ENCODE measurements at regions not wholly inside any gene's neighbourhood (a gene's known extent, or its start where the extent isn't known, plus 50 kb on each side); places are given as distances from the start of the nearest gene placed in this dataset.
"Not testable (repeated sequence)": the region's sequence is repeated elsewhere in the genome, so short reads cannot be mapped to it uniquely, and the experiment has no call there.

DNA sequence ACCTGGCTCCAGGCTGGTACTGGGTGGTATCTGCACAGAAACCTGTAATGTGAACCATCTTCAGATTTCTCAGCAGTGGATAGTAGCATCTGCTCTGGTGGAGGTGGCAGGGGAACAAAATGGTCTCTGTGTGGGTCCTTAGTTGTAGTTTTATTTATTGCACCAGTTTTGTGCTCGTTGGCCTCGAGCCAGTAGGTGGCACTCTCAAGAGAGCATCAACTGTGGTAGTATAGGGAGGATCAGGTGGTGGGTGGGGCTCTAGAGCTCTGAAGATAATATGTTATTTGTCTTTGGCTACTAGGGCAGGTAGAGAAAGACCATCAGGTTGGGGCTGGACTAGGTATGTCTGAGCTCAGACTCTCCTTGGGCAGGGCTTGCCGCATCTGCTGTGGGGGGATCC is 254.0 kb upstream of the GPR149 start:
- no peak for DNase-seq (ENCODE audit: low read depth in 2 of 2)

DNA sequence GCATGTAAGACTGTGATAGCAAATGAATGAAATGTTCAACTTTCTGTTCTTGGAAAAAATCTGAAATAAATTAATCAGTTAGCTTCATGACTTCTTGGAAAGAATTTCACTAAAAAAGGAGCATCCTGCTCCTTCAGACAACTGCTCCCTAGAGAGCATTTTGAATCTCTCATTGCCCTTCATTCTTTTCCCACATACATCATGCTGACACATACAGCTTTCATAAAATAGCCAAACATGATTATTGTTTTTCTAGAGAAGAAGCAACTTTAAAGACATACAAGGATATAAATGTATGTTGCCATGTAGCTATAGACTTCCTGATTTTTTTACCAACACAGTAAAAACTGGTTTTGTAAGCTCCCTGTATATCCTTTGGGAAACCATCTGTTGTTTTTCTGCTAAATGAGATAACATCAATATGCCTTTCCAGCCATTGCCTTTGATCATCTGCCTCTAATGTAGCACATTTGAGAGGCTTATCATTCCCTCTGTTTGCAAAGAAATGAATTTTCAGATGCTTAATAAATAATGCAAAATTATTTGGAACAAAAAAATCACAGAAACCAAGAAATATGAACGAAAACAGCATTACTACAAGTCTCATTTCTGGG is 248.2 kb upstream of the GPR149 start:
- no peak for DNase-seq (ENCODE audit: low read depth in 2 of 2)

DNA sequence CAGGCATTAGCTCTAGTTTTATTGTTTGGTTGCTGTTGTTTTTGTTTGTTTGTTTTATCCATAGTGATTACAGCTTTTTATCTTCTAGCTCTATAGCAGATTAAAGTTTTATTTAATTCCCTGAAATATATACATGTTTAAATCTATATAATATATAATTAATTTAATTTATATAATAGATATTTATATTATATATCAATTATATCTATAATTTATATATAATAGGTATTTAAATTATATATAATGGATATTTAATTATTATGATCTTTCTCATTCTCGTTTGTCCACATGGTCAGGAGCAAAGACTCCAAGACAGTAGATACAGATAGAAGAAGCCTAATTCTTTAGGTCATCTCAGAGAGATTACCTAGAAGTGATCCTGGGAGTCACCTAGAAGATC is 238.8 kb upstream of the GPR149 start:
- no peak for DNase-seq (ENCODE audit: low read depth in 2 of 2)

DNA sequence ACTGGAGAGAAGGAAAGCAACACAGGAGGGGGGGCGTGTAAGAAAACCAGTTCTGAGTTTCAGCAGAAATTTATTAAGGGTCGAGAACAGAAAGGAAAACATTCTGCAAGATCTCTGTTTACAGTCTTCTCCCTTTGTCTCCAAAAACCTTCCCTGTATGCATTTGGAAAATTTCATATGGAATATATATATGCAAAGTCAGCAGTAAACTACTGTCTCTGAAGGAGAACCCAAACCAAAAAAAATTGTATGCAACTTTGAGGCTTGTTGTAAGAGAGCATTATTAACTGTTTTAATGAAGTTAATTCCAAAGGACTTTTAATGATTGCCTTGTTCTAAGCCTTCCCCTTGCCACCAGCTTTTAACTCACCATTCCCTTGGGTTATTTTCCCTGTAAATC is 238.2 kb upstream of the GPR149 start:
- DNase-seq (ENCODE audit: low read depth in 2 of 2) = no peak

DNA sequence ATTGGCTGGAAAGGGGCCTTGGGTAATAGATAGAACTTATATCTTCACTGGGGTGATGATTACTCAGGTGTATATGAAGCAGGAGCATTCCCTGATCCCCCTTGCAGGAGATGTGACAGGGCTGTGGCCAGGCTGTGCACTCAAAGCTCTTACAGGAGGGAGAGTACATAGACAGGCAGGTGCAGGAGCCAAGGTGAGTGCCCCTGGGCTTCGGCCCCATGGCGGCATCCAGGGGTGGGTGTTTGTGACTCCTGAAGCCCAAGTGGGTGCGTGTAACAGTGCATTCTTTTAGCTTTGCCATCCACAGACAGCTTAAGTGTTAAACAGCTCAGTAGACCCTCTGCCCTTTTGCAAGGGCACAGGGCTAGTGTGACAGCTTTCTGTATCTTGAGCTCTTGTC is 236.6 kb upstream of the GPR149 start:
- DNase-seq (ENCODE audit: low read depth in 2 of 2) = no peak

DNA sequence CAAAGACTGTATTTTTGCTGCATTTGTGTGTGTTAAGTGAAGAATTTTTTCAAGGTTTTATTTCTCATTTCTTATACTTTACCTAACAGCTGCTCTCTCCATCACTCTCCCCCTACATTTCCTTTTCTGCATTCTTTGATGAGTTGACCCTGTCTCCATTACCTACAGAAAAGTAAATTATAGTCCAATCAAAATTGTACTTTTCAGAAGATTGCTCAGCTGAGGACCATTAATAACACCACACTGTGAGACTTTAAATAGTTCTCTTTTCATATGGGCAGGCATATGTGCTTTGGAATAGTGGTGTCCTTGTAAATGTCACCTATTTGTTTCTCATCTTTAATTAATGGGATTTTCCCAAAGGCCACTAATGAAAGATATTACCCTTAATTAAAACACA is 234.7 kb upstream of the GPR149 start:
- DNase-seq (ENCODE audit: low read depth in 2 of 2) = no peak

DNA sequence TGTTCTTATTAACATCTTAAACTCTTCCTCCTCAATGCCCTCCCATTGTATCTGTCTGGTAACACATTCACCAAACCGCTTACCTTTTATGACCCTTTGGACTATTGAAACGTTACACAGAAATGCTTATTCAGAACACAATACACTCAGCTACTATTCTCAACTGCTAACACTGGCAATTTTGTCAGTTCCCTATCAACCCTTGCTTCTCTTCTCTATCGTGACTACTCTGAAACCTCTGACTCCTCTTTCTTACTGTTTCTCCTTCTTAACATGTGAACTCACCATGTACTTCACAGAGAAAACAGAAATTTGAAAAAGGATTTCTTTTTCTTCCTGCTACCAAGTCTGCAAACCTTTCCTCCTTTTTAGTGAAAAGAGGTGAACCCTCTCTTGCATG is 232.9 kb upstream of the GPR149 start:
- no peak for DNase-seq (ENCODE audit: low read depth in 2 of 2)

DNA sequence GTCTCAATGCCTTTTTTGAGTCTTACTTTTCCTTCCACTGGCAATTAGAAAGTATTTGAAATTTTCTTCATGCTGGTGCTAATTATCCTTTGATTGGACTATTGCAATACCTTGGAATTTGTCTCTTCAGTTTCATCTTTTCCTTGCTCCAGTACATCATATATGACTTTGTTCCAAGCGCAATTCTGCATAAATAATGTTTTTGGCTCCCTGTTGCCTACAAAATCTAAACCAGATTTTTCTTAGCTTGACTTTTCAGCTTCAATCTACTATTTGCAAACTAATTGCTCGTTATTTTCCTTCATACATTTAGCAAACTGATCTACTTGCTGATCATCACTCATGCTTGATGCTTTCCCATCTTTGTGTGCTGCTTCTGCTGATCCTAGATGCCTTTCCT is 230.8 kb upstream of the GPR149 start:
- DNase-seq (ENCODE audit: low read depth in 2 of 2) = no peak

DNA sequence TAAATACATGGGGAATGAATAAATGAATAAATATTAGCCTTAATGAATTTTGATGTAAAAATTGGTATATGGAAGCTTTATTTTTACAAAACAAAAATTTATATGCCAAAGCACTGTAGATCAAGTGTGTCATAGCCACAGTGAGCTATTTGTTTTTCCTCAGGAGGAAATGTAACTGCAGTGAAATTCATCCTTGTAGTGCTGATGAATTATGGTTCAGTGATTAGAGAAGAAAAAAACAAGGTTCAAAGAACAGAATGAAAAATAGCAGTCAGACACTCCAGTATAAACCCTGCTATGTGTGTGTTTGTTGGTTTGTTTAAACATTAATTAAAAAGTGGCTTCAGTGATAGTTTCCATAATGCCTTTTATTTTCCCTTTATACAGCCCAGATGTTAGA is 228.0 kb upstream of the GPR149 start:
- DNase-seq (ENCODE audit: low read depth in 2 of 2) = no peak

DNA sequence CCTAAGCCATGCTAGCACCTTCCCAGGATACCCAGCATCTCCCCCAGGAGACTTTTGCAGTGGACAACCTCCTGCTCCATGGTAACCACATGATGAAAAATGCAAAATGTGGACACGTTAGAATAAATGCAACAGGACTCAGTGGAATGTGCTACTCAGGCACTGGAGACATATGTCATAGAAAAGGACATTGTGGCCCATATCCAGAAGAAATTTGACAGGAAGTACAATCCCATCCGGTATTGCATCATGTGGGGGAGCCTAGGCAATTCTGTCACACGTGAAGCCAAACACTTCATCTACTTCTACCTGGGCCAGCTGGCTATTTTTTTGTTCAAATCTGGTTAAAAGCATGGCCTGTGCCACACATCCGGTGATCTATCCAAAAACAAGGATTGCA is 227.2 kb upstream of the GPR149 start:
- no peak for DNase-seq (ENCODE audit: low read depth in 2 of 2)

DNA sequence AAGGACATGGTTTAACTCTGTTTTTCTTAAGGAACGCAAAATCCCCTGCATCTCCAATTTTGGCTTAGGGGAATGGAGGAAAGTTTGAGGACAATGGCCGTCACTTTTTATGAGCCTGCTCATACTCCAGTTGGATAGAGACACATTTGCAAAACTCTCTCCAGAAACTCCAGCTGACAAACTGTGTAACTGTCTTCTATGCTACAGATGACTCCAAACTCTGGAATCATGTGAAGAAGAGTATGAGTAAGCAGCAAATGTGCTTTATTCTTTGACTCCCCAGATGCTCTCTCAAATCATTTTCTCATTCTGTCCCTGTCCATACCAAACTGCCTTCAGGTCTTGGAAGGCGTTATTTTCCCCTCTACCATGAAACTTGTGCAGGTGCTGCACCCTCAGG is 226.5 kb upstream of the GPR149 start:
- DNase-seq (ENCODE audit: low read depth in 2 of 2) = no peak

DNA sequence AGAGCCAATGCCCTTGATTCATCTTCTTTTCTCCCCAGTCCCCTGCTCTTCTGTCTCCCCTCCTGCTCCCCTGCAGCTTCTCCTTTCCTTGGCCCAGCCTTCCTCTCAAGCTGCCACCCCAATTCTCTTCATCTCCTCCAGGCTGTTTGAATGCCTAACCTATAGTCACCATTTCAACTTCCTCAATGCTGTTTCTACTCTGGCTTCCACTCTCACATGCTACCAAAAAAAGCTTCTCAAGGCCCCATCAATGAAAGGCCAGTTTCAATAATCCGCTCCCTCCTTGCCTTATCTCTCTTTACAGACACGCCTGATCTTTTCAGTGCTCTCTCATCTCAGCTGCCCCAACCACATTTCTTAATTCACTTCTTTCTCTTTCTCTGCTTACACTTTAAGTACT is 212.2 kb upstream of the GPR149 start:
- DNase-seq (ENCODE audit: low read depth in 2 of 2) = no peak

DNA sequence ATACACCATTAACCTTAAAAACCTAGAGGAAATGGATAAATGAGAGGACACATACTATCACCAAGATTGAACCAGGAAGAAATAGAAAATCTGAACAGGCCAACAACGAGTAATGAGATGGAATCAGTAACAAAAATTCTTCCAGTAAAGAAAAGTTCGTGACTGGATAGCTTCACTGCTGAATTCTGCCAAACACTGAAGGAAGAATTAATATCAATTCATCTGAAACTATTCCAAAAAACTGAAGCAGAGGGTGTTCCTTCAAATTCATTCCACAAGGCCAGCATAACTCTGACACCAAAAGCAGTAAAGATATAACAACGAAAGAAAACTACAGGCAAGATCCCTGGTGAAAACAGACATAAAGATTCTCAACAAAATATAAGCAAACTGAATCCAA is 195.8 kb upstream of the GPR149 start:
- DNase-seq (ENCODE audit: low read depth in 2 of 2) = no peak

DNA sequence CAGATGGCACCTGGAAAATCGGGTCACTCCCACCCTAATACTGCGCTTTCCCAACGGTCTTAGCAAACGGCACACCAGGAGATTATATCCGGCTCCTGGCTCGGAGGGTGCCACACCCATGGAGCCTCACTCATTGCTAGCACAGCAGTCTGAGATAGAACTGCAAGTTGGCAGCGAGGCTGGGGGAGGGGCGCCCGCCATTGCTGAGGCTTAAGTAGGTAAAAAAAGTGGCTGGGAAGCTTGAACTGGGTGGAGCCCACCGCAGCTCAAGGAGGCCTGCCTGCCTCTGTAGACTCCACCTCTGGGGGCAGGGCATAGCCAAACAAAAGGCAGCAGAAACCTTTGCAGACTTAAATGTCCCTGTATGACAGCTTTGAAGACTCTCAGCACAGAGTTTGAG is 189.6 kb upstream of the GPR149 start:
- DNase-seq (ENCODE audit: low read depth in 2 of 2) = not testable (repeated sequence)

DNA sequence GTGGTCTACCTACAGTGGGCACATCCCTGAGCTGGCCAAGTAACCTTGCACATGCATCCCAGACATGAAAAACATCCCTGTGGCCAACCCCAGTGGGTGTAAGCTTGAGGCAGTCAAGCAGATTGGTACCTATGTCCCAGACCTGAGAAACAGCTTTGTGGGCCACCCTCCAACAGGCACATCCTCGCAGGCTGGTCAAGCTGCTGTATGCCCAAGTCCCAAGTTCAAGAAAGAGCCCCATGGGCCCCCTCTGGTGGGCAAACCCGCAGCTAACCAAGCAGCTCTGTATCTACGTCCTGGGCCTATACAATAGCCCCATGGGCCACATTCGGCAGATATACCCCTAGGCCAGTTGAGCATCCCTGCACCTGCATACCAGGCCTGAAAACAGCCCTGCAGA is 186.3 kb upstream of the GPR149 start:
- no peak for DNase-seq (ENCODE audit: low read depth in 2 of 2)

DNA sequence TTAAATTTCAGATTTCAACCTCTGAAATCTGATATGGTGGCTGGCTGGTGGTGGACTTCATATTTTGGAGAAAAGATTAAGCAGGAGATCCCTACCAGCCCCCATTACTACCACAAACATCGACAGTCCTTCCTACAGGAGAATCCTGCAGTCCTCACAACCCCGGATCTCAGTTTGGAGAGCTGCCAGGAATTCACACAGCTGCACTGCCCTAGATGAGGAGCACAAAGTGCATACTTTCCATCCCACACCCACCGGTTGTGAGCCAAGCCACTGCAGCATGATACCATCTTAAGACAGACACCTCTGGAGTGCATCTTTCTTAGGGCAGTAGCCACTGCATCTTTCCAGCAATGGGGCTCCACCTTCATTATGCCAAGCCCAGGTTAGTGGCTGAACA is 185.5 kb upstream of the GPR149 start:
- DNase-seq (ENCODE audit: low read depth in 2 of 2) = no peak

DNA sequence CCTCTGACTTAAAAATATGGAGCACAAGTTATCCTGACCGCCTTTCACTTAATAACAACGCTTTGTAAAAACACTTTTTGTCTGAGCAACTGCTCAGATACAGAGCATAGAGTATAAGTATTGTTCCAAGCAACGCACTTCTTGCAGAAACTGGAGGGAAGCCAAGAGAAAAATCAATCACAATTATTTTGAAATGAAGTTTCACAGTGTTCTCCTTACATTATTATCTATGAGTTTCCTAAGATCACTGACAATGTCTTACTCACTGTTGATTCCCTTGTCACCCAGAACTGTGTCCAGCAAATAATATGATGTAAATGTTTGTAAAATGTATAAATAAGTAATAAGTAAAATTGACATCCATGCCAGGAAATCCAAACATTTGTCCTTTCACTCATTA is 184.6 kb upstream of the GPR149 start:
- DNase-seq (ENCODE audit: low read depth in 2 of 2) = no peak

DNA sequence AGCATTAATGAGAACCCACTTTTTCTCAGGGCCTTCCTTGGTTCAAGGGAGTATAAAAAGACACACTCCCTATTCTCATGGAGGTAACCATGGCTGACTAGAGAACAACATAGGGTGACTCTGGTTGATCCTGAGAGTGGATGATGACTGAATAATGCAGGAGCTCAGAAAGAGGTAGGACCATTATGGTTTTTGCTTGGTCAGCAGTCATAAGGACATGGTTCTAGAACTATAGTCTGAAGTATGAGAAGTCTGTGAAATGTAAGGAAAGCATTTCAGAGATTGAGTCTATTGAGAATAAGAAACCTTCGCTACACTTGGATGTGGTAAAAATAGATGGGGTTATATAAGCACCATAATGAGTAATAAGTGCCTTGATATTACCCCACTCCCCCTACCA is 184.1 kb upstream of the GPR149 start:
- no peak for DNase-seq (ENCODE audit: low read depth in 2 of 2)

DNA sequence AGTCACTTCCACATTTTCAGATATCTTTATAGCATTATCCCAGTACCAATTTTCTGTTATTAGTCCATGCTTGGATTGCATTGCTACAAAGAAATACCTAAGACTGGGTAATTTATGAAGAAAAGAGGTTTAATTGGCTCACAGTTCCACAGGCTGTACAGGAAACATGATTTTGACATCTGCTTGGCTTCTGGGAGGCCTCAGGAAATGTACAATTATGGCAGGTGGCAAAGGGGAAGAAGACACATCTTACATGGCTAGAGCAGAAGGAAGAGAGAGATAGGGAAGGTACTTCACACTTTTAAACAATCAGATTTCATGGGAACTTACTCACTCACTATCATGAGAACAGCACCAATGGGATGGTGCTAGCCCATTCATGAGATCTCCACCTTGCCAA is 172.3 kb upstream of the GPR149 start:
- no peak for DNase-seq (ENCODE audit: low read depth in 2 of 2)

DNA sequence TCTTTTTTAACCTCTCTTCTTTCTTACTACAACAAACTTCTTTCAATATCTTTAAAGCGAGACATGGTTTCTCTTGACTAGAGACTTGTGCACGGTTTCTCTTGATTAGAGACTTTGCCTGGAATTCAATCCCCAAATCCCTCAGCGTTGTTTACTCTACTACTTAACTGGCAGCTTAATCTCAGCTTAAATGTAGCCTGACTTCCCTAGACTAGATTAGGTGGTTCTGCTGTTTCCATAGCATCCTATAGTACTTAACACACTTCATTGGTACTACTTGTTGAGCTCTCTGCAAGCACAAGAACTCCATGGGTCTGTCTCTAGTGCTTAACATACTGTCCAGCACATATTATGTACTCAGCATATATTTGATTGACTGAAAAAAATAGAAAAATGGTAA is 168.2 kb upstream of the GPR149 start:
- no peak for DNase-seq (ENCODE audit: low read depth in 2 of 2)

DNA sequence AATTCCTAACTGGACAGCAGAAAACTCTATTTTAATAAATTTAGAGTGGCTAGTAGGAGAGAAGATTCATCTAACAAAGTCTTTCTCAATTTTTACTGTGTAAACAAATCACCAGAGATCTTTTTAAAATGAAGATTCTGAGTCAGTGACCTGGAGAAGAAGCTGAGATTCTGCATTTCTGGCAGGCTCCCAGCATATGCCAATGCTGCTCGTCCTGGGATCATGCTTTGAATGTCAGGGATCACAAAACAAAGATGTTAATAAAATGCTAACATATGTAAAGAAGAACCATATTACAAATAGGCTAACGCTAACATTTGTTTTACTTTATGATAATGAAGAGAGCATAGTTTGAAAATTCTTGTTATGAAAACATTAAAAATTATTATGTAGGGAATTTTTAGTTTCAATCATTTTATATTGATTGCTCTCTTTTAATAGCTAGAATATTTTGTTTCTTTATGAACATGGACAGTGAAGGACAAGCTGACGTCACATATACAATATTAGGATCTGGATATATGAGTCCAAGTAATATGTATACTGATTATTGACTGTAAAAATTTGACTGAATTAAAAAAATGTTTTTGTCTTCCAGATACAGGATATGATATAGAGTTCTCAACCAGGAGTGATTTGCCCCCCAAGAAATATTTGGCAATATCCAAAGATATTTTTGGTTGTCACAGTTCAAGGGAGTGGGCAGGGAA is 160.8 kb upstream of the GPR149 start:
- no peak for DNase-seq (ENCODE audit: low read depth in 2 of 2)

DNA sequence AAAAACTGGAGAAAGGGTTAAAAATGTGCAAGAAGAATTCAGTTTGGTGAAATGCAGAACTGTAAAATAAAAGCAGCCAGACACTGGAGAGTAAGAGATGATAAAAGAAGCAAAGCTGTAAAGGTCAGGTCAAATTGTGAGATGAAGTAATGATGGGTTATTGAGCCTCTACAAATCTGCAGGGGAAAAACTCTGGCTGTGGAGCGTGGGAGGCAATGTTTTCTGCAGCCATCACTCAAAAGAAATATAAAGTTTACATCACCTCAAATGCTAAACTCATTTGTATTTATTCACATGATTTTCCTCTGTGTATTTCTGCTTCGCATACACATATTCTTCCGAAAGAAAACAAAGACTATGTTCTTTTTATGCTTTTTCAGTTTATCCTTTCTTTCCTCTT is 158.8 kb upstream of the GPR149 start:
- DNase-seq (ENCODE audit: low read depth in 2 of 2) = no peak

DNA sequence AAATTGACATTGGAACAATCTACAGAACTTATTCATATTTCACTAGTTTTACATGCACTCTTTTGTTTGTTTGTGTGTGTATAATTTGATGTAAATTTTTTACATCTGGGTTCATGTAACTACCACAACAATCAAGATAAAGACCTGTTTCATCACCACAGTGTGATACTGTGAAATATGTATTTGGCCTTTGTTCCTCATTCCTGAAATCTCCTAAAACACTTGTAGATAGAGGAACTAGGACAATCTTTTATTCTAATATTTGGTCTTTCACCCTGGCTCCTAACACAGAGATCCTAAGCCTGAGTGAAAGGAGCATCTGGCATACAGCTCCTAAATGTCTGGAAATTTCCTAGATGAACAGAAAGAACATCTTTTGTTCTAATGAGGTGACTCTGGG is 155.0 kb upstream of the GPR149 start:
- no peak for DNase-seq (ENCODE audit: low read depth in 2 of 2)

DNA sequence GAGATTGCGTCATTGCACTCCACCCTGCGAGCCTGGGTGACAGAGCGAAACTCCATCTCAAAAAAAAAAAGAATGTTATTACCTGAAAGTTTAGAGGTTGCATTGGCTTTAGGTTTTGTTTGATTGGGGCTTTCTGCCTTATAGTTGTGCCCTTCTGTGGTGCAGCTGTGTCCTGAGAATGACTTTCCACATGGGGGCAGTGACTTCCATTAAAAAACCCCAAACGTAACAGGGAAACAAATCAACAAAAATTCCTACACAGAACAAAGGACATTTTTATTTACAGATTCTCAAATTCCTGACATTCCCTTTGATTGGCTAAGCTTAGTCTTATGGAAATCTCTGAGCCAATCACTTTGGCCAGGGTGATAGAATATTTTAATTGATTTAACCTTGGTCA is 154.1 kb upstream of the GPR149 start:
- no peak for DNase-seq (ENCODE audit: low read depth in 2 of 2)
